Type B pancreatic cell (in vitro differentiated cells): ENCODE measurements at regions not wholly inside any gene's neighbourhood (a gene's known extent, or its start where the extent isn't known, plus 50 kb on each side); places are given as distances from the start of the nearest gene placed in this dataset.
"Not testable (repeated sequence)": the region's sequence is repeated elsewhere in the genome, so short reads cannot be mapped to it uniquely, and the experiment has no call there.

Experiments used
- DNase-seq: peaks from one replicate; pipeline ENCODE4 v3.0.0; 2021; ENCODE audit warnings: mixed read lengths; ENCODE audit not compliant: unreplicated experiment; ENCODE audit errors: extremely low spot score
- H3K27ac Mint-ChIP-seq: 2 replicates; pipeline ENCODE4 v1.8.0; 2021; ENCODE audit warnings: mild to moderate bottlenecking, mixed read lengths
- H3K27me3 Mint-ChIP-seq: 2 replicates; pipeline ENCODE4 v1.8.0; 2021; ENCODE audit warnings: mixed read lengths
- H3K36me3 Mint-ChIP-seq: 2 replicates; pipeline ENCODE4 v1.8.0; 2021; ENCODE audit warnings: mixed read lengths
- H3K4me1 Mint-ChIP-seq: one replicate; pipeline ENCODE4 v1.8.0; 2021; ENCODE audit warnings: mixed read lengths; ENCODE audit not compliant: unreplicated experiment
- H3K4me3 Mint-ChIP-seq: 2 replicates; pipeline ENCODE4 v1.8.0; 2021; ENCODE audit warnings: mild to moderate bottlenecking, mixed read lengths
- H3K9me3 Mint-ChIP-seq: 2 replicates; pipeline ENCODE4 v1.8.0; 2021; ENCODE audit warnings: mixed read lengths
- CTCF ChIP-seq: fragments of 200-600 bp; sonication (generic); conservative IDR thresholded peaks from 2 replicates; pipeline ENCODE4 v1.5.0; 2021; ENCODE audit warnings: antibody characterized with exemption, mild to moderate bottlenecking

- Mint-ChIP-seq H3K27ac (no peak overlapping the region), H3K36me3 (no peaks in the 10 kb centered on the region)
- no peak for DNase-seq
Measured at GRCh38 chr2:59816075-59816474, 737.4 kb downstream of the BCL11A start.

GRCh38 chr2:59810283-59810682 is 743.2 kb downstream of the BCL11A start:
- H3K4me3 Mint-ChIP-seq, DNase-seq, H3K27ac Mint-ChIP-seq, H3K27me3 Mint-ChIP-seq, H3K4me1 Mint-ChIP-seq, H3K9me3 Mint-ChIP-seq, H3K36me3 Mint-ChIP-seq: not testable (repeated sequence)

More at GRCh38 chr2:59816075-59816474, 737.4 kb downstream of the BCL11A start:
- Mint-ChIP-seq H3K4me3 (no peak overlapping the region), H3K4me1 (no peaks in the 10 kb centered on the region), H3K9me3 (no peaks in the 10 kb centered on the region), H3K27me3 (no peaks in the 10 kb centered on the region)
- no peak for TF ChIP-seq CTCF

- H3K27ac Mint-ChIP-seq = no peak overlapping the region
- no peak for DNase-seq
- H3K9me3 Mint-ChIP-seq = no peaks in the 10 kb centered on the region
- H3K4me3 Mint-ChIP-seq = no peak overlapping the region
- H3K27me3 Mint-ChIP-seq = no peaks in the 10 kb centered on the region
- no peaks in the 10 kb centered on the region for H3K36me3 Mint-ChIP-seq
- peaks cover 7% of the 10 kb centered on the region for H3K4me1 Mint-ChIP-seq
- no peak for TF ChIP-seq CTCF
Measured at GRCh38 chr2:59806486-59806885, 747.0 kb downstream of the BCL11A start.

GRCh38 chr2:59804732-59805131 is 748.7 kb downstream of the BCL11A start:
- TF ChIP-seq CTCF = no peak
- peaks cover 8% of the 10 kb centered on the region for H3K9me3 Mint-ChIP-seq
- no peak overlapping the region for H3K4me3 Mint-ChIP-seq
- no peaks in the 10 kb centered on the region for H3K36me3 Mint-ChIP-seq
- no peak overlapping the region for H3K27ac Mint-ChIP-seq
- H3K4me1 Mint-ChIP-seq = peaks cover 7% of the 10 kb centered on the region
- H3K27me3 Mint-ChIP-seq = no peaks in the 10 kb centered on the region
- DNase-seq = no peak

- Mint-ChIP-seq H3K27ac (no peak overlapping the region), H3K4me1 (peaks cover 7% of the 10 kb centered on the region), H3K9me3 (peaks cover 8% of the 10 kb centered on the region), H3K27me3 (no peaks in the 10 kb centered on the region), H3K36me3 (no peaks in the 10 kb centered on the region), H3K4me3 (no peak overlapping the region)
- TF ChIP-seq CTCF = no peak
- no peak for DNase-seq
Measured at GRCh38 chr2:59803586-59803985, 749.9 kb downstream of the BCL11A start.

GRCh38 chr2:59798687-59799232 is 754.7 kb downstream of the BCL11A start:
- no peak for TF ChIP-seq CTCF
- H3K9me3 Mint-ChIP-seq = peaks cover 12% of the 10 kb centered on the region
- no peak overlapping the region for H3K4me3 Mint-ChIP-seq
- H3K27me3 Mint-ChIP-seq = no peaks in the 10 kb centered on the region
- no peak for DNase-seq
- H3K36me3 Mint-ChIP-seq = no peaks in the 10 kb centered on the region
- H3K4me1 Mint-ChIP-seq = no peaks in the 10 kb centered on the region
- H3K27ac Mint-ChIP-seq = no peak overlapping the region
